ENCODE measurements at regions not wholly inside any gene's neighbourhood (a gene's known extent, or its start where the extent isn't known, plus 50 kb on each side); places are given as distances from the start of the nearest gene placed in this dataset.

DNA sequence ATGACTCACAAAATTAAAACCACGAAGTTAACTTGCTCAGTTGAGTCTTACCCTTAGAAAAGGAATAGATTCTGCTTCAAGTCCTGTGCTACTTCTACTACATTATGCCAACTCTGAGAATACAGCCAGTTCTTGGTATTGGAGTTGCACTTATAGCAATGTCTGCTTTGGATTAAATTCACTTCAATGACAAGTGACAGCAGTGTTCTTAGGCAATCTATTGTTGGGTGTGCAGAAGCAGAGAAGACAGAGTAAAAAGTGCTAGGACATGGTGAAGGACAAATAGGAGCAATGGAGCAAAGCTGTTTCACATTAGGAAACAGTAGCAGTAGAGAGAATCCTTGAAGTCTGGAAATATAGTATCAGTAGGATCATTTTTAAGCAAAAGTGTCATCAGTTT lies 713.1 kb downstream of the SI start:
- no peak for TF ChIP-seq CTCF (conservative IDR thresholded peaks at IDR 0.05)
- Mint-ChIP-seq H3K36me3 (ENCODE audit: low read depth) (no peaks in the 10 kb centered on the region), H3K27me3 (ENCODE audit: low read depth) (no peaks in the 10 kb centered on the region), H3K27ac (ENCODE audit: unreplicated experiment) (no peak overlapping the region), H3K4me3 (no peak overlapping the region), H3K9me3 (no peaks in the 10 kb centered on the region), H3K4me1 (no peaks in the 10 kb centered on the region)
- DNase-seq (ENCODE audit: low read depth, low spot score): no peak

DNA sequence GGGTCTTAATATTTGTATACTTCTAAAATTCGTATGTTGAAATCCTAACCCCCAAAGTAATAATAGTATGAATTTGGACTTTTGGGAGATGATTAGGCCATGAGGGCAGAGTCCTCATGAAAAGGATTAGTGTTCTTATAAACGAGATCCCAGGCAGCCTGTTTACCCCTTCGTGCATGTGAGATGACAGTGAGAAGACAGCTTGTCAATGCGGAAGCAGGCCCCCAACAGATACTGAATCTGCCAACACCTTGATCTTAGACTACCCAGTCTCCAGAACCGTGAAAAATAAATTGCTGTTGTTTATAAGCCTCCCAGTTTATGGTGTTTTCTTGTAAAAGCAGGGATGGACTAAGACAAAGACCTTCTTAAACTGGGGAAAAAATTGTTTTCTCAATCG lies 714.2 kb downstream of the SI start:
- no peaks in the 10 kb centered on the region for H3K36me3 Mint-ChIP-seq (ENCODE audit: low read depth)
- no peaks in the 10 kb centered on the region for H3K27me3 Mint-ChIP-seq (ENCODE audit: low read depth)
- no peaks in the 10 kb centered on the region for H3K4me1 Mint-ChIP-seq
- no peaks in the 10 kb centered on the region for H3K9me3 Mint-ChIP-seq
- no peak for TF ChIP-seq CTCF (conservative IDR thresholded peaks at IDR 0.05)
- no peak overlapping the region for H3K27ac Mint-ChIP-seq (ENCODE audit: unreplicated experiment)
- no peak overlapping the region for H3K4me3 Mint-ChIP-seq
- DNase-seq (ENCODE audit: low read depth, low spot score): no peak

DNA sequence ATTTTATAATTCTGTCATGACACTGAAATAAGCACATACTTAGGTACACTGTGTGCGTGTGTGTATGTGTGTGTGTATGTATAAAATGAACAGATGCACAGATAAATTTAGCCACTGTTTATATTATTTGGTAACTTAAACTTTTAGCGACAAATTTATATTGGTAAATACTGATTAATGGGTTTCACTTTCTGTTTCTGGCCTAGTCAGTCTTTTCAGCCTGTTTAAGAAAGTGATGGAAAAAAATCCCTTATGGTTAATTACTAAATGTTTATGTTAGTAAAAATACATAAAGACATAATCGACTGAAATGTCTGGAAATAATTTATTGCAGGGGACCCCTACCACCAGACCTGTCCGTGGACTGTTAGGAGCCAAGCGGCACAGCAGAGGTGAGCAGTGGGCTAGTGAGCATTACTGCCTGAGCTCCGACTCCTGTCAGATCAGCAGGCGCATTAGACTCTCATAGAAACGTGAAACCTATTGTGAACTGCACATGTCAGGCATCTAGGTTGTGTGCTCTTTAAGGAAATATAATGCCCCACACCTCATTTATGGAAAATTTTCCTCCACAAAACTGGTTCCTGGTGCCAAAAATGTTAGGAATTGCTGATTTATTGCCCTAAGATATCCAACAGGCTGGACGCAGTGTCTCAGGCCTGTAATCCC lies 717.4 kb downstream of the SI start:
- no peak for DNase-seq (ENCODE audit: low read depth, low spot score)
- Mint-ChIP-seq H3K4me1 (no peaks in the 10 kb centered on the region), H3K36me3 (ENCODE audit: low read depth) (no peaks in the 10 kb centered on the region), H3K27me3 (ENCODE audit: low read depth) (no peaks in the 10 kb centered on the region), H3K9me3 (no peaks in the 10 kb centered on the region), H3K4me3 (no peak overlapping the region), H3K27ac (ENCODE audit: unreplicated experiment) (no peak overlapping the region)
- TF ChIP-seq CTCF (conservative IDR thresholded peaks at IDR 0.05): no peak

- H3K27me3 Mint-ChIP-seq (ENCODE audit: low read depth): no peaks in the 10 kb centered on the region
- no peak overlapping the region for H3K27ac Mint-ChIP-seq (ENCODE audit: unreplicated experiment)
- TF ChIP-seq CTCF (conservative IDR thresholded peaks at IDR 0.05): no peak
- no peaks in the 10 kb centered on the region for H3K9me3 Mint-ChIP-seq
- no peaks in the 10 kb centered on the region for H3K36me3 Mint-ChIP-seq (ENCODE audit: low read depth)
- no peak for DNase-seq (ENCODE audit: low read depth, low spot score)
- H3K4me3 Mint-ChIP-seq: no peak overlapping the region
- no peaks in the 10 kb centered on the region for H3K4me1 Mint-ChIP-seq
These were observed 718.2 kb downstream of the SI start for GRCh38 chr3:164360078-164360578.

- DNase-seq (ENCODE audit: low read depth, low spot score): no peak
- peaks cover 8% of the 10 kb centered on the region for H3K4me1 Mint-ChIP-seq
- H3K36me3 Mint-ChIP-seq (ENCODE audit: low read depth): no peaks in the 10 kb centered on the region
- H3K4me3 Mint-ChIP-seq: no peak overlapping the region
- H3K9me3 Mint-ChIP-seq: peaks cover 3% of the 10 kb centered on the region
- no peak overlapping the region for H3K27ac Mint-ChIP-seq (ENCODE audit: unreplicated experiment)
- no peaks in the 10 kb centered on the region for H3K27me3 Mint-ChIP-seq (ENCODE audit: low read depth)
- TF ChIP-seq CTCF (conservative IDR thresholded peaks at IDR 0.05): no peak
These were observed 725.3 kb downstream of the SI start for GRCh38 chr3:164352991-164353390.

All from neural crest cell (in vitro differentiated cells).